Renal cortical epithelial cell (primary cell): ENCODE measurements at regions not wholly inside any gene's neighbourhood (a gene's known extent, or its start where the extent isn't known, plus 50 kb on each side); places are given as distances from the start of the nearest gene placed in this dataset.

Experiments
- DNase-seq: peaks from one replicate; pipeline ENCODE4 v3.0.0-alpha.2; 2011; ENCODE audit warnings: low read depth

GRCh38 chr13:82370316-82370715 is 1512.0 kb downstream of the SLITRK1 start:
- peak; percentile 14 for DNase-seq

GRCh38 chr13:82364525-82364924 is 1517.7 kb downstream of the SLITRK1 start:
- no peak for DNase-seq

- no peak for DNase-seq
Observed at GRCh38 chr13:82358284-82358683, 1524.0 kb downstream of the SLITRK1 start.

GRCh38 chr13:82356667-82357410 is 1525.4 kb downstream of the SLITRK1 start:
- DNase-seq, result peak; percentile 4

- no peak for DNase-seq
Observed at GRCh38 chr13:82344867-82345266, 1537.4 kb downstream of the SLITRK1 start.

GRCh38 chr13:82341116-82341515 is 1541.2 kb downstream of the SLITRK1 start:
- DNase-seq, result no peak

GRCh38 chr13:82330499-82330898 is 1551.8 kb downstream of the SLITRK1 start:
- DNase-seq, result peak; percentile 10

- DNase-seq, result no peak
Observed at GRCh38 chr13:82323101-82323500, 1559.2 kb downstream of the SLITRK1 start.

- no peak for DNase-seq
Observed at GRCh38 chr13:82305588-82305987, 1576.7 kb downstream of the SLITRK1 start.

- DNase-seq, result no peak
Observed at GRCh38 chr13:82298106-82298505, 1584.2 kb downstream of the SLITRK1 start.

- no peak for DNase-seq
Observed at GRCh38 chr13:82294226-82294625, 1588.0 kb downstream of the SLITRK1 start.

GRCh38 chr13:82292334-82292733 is 1589.9 kb downstream of the SLITRK1 start:
- peak; percentile 2 for DNase-seq

GRCh38 chr13:82291852-82292251 is 1590.4 kb downstream of the SLITRK1 start:
- no peak for DNase-seq

- no peak for DNase-seq
Observed at GRCh38 chr13:82275644-82276043, 1606.6 kb downstream of the SLITRK1 start.

- DNase-seq, result no peak
Observed at GRCh38 chr13:82259284-82259683, 1623.0 kb downstream of the SLITRK1 start.

- no peak for DNase-seq
Observed at GRCh38 chr13:82257790-82258507, 1624.3 kb downstream of the SLITRK1 start.

GRCh38 chr13:82248762-82249161 is 1633.5 kb downstream of the SLITRK1 start:
- no peak for DNase-seq

- DNase-seq, result no peak
Observed at GRCh38 chr13:82245860-82246259, 1636.4 kb downstream of the SLITRK1 start.

- DNase-seq, result no peak
Observed at GRCh38 chr13:82224806-82225205, 1657.5 kb downstream of the SLITRK1 start.

- DNase-seq, result no peak
Observed at GRCh38 chr13:82221621-82222020, 1660.7 kb downstream of the SLITRK1 start.

- DNase-seq, result no peak
Observed at GRCh38 chr13:82220641-82221040, 1661.6 kb downstream of the SLITRK1 start.

GRCh38 chr13:82216165-82216564 is 1666.1 kb downstream of the SLITRK1 start:
- no peak for DNase-seq

- DNase-seq, result no peak
Observed at GRCh38 chr13:82214341-82214740, 1667.9 kb downstream of the SLITRK1 start.
